HL-60 (cell line): ENCODE measurements at regions not wholly inside any gene's neighbourhood (a gene's known extent, or its start where the extent isn't known, plus 50 kb on each side); places are given as distances from the start of the nearest gene placed in this dataset.

Experiments
- DNase-seq, 2 experiments: peaks; one replicate each; pipeline ENCODE4 v3.0.0-alpha.2; 2010 to 2020; ENCODE audit warnings: low read depth in 1 of 2, low spot score in 1 of 2
- H3K27ac ChIP-seq: fragments of 250-450 bp; sonication (Bioruptor Pico); replicated peaks from 2 replicates; pipeline ENCODE4 v1.5.1; 2020; ENCODE audit warnings: mild to moderate bottlenecking, moderate library complexity
- H3K27me3 ChIP-seq: fragments of 250-450 bp; sonication (Bioruptor Pico); 2 replicates; pipeline ENCODE4 v1.5.1; 2021; ENCODE audit warnings: mild to moderate bottlenecking, moderate library complexity; ENCODE audit not compliant: insufficient read depth, poor library complexity, severe bottlenecking
- H3K4me3 ChIP-seq: replicated peaks from 2 replicates; pipeline ENCODE4 v1.5.1; 2011; ENCODE audit warnings: mild to moderate bottlenecking, control low read depth, low read length; ENCODE audit not compliant: insufficient read depth
- CTCF ChIP-seq: IDR thresholded peaks from one replicate; pipeline ENCODE4 v1.5.1; 2011; ENCODE audit warnings: low read length, control low read depth, inconsistent platforms; ENCODE audit not compliant: insufficient read depth
- GABPA ChIP-seq: IDR thresholded peaks from 2 replicates; pipeline ENCODE4 v1.6.1; 2012; ENCODE audit warnings: low read depth
- POLR2AphosphoS5 ChIP-seq: IDR thresholded peaks from 2 replicates; pipeline ENCODE4 v1.6.1; 2012; ENCODE audit warnings: low read depth
- REST ChIP-seq: IDR thresholded peaks from 2 replicates; pipeline ENCODE4 v1.6.1; 2012; ENCODE audit warnings: low read depth; ENCODE audit not compliant: insufficient replicate concordance
- SPI1 ChIP-seq: IDR thresholded peaks from 2 replicates; pipeline ENCODE4 v1.6.1; 2012; ENCODE audit warnings: low read depth, mild to moderate bottlenecking, borderline replicate concordance

GRCh38 chr12:29901585-29901984, 117.8 kb upstream of the TMTC1 start:
- TF ChIP-seq SPI1, result no peak
- no peak for TF ChIP-seq CTCF
- no peak for TF ChIP-seq POLR2AphosphoS5
- no peak for TF ChIP-seq REST
- TF ChIP-seq GABPA, result no peak
- no peak for DNase-seq
- Histone ChIP-seq H3K4me3 (no peak overlapping the region), H3K27ac (no peak overlapping the region), H3K27me3 (no peaks in the 10 kb centered on the region)

- Histone ChIP-seq H3K27me3 (no peaks in the 10 kb centered on the region), H3K4me3 (no peak overlapping the region), H3K27ac (no peak overlapping the region)
- no peak for TF ChIP-seq CTCF
- TF ChIP-seq GABPA, result no peak
- TF ChIP-seq POLR2AphosphoS5, result no peak
- TF ChIP-seq SPI1, result no peak
- no peak for TF ChIP-seq REST
- DNase-seq, result no peak
These were observed 115.6 kb upstream of the TMTC1 start for GRCh38 chr12:29899212-29899931.

GRCh38 chr12:29895966-29896365, 112.2 kb upstream of the TMTC1 start:
- no peak for TF ChIP-seq POLR2AphosphoS5
- TF ChIP-seq GABPA, result no peak
- no peak for TF ChIP-seq REST
- TF ChIP-seq SPI1, result no peak
- no peak for TF ChIP-seq CTCF
- Histone ChIP-seq H3K4me3 (no peak overlapping the region), H3K27me3 (no peaks in the 10 kb centered on the region), H3K27ac (no peak overlapping the region)
- no peak for DNase-seq
